Activated T-cell treated with anti-CD3 and anti-CD28 coated beads for 48 hours (primary cell): ENCODE measurements at regions not wholly inside any gene's neighbourhood (a gene's known extent, or its start where the extent isn't known, plus 50 kb on each side); places are given as distances from the start of the nearest gene placed in this dataset.
"Not testable (repeated sequence)": the region's sequence is repeated elsewhere in the genome, so short reads cannot be mapped to it uniquely, and the experiment has no call there.

Experiments used
- DNase-seq: peaks from one replicate; pipeline ENCODE4 v3.0.0-alpha.2; 2020; ENCODE audit warnings: low read depth

DNA sequence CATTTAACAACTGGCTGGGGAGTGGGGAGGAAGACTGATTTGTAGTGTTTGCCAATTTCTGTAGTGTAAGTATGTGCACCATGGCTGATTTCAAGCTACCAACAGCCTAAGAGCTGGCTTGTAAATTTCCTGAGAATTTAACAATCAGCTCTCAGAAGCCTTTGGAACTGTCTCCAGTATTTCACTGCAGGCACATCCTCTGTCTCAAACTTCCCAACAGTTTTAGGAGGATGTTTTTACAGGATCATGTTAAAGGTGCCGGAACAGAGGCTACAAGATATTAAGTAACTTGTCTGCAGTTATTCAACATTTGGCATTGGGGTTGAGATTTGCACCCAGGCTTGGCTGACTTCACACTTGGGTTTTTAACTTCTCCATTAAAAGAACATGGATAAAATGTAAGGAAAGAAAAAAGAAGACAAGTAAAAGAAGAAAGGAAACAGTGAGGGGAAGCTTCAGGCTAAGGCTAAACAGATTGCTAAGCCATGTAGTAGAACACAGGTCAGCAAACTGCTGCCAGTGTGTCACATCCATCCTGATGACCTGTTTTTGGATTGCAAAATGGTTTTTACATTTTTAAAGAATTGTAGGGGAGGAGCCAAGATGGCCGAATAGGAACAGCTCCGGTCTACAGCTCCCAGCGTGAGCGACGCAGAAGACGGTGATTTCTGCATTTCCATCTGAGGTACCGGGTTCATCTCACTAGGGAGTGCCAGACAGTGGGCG, 204.8 kb upstream of the SESN3 start:
- no peak for DNase-seq

GRCh38 chr11:95435192-95435591, 204.2 kb upstream of the SESN3 start:
- DNase-seq: no peak

DNA sequence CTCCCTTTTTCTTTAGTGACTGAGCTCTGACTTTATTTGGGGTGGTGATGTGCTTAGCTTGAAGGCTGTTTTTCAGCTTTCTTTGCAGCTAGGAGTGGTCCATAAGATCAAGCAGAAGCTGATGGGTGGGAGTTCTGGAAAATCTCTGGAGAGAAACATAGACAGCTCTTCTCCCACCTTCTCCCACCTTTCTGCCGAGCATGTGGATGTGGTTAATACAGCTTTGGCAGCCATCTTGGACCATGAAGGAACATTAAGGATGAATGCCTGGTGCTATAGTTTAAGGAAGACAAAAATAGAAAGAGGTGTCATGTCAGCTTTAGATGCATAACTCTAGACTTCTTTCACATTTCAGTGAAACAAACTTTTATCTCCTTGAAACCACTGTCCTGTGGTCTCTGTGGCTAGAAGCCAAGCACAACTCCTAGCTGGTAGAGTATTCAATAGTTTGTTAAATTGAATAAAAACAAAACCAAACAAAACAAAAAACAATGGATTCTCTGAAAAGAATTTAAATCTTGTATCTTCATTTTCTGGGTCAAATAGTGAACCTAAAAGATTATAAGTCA, 203.6 kb upstream of the SESN3 start:
- no peak for DNase-seq

DNA sequence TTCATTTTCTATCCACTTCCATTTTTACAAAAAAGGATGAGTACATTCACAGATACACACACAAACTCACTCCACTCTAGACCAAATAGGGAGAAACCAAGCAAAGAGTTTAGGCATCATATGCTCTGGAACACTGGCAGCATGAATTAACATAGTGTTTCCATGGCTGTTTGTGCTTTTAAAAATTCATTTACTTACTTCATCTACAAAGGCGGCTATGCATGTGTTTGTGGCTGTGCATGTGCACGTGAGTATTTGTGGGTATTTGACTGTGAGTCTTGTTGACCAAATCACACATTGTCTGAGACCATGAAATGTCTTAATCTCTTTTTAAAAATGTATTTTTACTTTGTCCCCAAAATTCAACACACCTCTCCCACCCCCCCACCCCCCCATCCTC, 203.0 kb upstream of the SESN3 start:
- no peak for DNase-seq

DNA sequence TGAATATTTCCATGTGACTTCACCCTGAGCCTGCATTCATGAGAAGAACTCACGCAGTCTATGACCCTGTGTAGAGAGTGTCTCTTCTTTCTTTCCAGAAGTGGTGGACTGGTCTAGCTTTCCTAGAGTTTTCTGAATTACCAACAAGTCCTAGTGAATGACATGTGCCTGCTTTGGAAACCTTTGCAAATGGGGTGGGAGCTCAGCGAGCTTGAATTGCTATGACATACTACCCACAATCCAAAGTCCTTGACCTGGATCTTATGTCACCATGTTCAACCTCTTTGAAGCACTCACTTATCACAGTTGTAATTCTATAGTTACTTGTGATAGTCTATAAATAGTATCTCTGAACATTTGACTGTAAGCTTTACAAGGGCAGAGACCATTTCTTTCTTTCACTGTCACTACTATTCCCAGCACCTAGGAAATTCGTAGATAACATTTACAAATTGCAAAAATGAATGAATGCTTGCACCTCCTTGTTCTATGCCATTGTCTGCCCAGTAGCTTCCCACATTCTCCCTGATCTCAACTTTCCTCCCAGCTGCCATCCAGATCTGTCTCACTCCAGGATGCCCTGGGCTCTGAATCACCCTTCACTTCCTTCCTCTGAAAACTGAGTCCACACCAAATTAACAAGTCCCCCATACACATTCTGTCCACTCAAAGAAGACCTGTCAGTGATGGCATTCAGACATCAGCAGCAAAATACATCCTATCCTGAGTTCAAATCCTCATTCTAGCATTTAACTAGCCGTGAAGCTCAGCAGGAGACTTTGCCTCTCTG, 201.9 kb upstream of the SESN3 start:
- no peak for DNase-seq

DNA sequence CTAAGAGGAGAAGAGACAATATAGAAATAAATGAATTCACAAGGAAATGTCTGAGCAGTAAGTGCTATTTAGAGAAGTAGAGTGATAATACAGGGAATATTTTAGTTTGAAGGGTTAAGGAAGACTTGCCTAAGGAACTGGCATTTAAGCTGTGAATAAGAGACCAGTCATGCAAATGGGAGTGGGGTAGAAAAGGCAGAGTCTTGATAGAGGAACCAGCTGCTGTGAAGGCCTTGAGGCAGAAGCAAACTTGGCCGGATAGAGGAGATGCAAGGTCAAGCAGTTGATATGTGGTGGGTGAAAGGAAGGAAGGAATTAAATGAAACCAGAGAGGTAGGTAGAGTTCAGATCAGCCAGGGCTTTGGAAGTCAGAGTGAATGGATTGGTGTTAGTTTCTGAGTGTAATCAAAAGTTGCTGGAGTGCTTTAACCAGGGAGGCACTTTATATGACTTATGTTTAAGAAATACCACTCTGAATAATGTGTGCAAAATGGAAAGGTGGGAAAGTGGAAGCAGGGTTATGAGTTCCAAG, 198.4 kb upstream of the SESN3 start:
- no peak for DNase-seq

GRCh38 chr11:95426823-95427462, 195.9 kb upstream of the SESN3 start:
- no peak for DNase-seq

DNA sequence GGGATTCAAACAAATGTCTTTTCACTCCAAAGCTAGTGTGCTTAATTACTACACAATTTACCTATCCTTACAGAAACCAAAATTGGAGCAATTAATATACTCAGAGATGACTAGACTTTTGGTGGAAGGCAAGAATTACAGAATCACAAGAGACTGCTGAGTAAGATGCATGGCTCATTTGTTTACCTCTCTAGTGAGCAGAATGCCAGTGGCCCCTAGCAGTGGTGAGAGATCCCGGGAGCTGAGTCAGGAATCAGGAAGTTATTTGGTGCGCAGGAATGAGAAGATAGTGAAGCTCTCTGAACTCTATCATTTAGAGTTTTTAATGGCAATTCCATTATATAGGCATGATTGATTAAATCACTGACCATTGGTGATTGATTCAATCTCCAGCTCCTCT, 188.9 kb upstream of the SESN3 start:
- no peak for DNase-seq

DNA sequence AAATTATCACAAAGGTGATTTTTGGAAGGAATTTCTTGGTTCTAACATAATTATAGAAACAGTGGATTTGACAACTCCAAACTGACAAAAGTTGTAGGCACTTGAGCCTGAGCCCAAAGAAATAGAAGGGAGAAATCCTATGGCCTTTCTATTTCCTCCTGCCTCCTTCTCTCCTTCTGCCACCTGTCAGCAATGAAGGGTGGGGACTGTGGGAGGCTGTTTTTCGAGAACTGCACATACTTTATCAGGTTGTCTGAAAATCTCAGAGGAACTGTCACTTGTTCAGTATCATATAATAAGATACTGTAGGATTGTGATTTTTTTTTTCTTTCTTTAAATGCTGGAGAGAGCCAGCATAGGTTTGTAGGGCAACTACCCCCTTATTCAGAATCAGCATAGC, 187.9 kb upstream of the SESN3 start:
- no peak for DNase-seq

DNA sequence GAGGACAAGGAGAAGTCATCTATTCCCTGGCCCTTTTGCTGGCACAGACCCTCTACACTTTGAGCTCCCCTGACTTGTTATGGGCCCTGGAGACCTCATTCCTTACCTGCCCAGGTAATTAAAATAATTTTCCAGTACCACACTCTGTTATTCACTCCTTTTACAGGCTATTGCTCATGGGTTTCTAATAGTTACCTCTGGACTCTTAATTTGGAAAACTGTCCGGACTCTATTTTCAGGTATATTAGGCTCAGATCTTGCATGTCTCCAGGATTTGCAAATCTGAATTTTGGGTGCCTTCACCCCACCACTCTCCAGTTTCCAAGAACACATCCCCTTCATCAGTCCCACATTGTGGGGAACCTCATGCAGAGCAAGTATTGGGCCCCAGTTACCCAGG, 186.8 kb upstream of the SESN3 start:
- no peak for DNase-seq

- no peak for DNase-seq
Measured at GRCh38 chr11:95415837-95416304, 184.9 kb upstream of the SESN3 start.

DNA sequence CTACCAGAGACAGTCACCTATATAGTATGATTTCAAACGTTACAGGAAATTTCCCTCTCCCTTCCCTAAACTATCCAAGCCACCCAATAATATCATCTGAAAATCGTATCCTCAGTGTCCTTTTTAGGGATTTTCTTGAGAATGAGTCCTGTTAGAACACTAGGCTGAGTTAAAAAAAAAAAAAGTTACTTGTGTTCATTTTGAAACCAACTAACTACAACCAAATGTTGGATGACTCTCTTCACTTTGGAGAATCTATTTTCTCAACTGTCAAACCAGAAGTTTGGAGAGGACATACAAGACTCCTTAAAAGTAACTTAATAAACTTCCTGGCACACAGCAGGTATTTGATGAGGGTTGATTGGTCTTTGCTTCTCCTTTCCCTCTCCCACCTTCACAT, 183.2 kb upstream of the SESN3 start:
- no peak for DNase-seq

DNA sequence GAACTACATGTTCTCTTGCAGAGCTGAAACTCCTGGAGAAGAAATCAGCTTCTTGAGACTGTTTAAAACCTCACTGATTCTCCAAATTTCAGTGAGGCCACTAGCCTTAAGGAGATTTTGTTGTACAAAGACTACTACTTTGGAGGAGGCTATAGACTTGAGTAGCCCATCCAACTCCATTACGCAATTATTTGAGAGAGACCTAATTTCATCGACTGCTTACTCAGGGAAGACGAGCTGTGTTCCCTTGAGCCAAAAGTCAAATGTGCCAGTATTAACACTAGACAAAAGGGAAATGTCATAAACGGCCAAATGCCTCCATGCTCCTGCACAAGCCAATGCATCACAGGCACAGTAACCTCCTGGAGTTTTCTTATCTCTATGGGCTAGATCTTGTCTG, 182.8 kb upstream of the SESN3 start:
- no peak for DNase-seq

DNA sequence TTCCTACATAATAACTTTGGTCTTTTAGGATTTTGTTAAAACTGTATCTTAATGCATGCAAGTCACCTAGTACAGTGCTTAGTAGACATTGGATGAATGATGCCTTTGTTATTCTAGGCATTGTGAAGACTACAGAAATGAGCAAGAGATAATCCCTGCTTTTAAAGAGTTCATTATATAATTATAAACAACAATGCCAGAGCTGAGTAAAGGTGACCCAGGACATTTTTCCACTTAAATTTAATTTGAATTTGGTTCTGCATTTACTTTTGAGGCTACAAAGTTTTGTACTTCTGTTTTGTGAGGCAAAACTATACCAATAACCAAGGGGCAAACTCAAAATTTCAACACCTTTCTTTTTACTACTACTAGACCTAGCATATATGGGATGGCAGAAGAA, 182.0 kb upstream of the SESN3 start:
- DNase-seq: no peak

DNA sequence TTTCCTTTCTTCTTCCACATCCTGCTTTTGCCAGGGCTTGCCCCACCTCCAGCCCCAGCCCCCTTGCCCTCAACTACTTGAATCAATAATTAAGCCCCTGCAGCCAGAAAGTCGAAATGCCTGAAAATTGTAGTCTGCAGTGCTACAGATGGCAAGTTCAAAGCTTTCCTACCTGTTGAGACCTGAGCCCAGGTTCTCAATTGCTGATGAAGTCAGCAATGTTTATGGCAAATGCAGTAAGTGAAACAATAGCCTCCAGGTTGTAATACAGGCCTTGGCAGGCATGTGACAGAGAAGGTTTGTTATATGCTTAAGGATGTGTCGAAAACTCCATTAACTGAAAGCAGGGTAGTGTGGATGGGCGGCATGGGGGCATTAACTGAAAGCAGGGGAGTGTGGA, 181.1 kb upstream of the SESN3 start:
- DNase-seq: no peak

- not testable (repeated sequence) for DNase-seq
Measured at GRCh38 chr11:95410707-95411106, 179.7 kb upstream of the SESN3 start.

DNA sequence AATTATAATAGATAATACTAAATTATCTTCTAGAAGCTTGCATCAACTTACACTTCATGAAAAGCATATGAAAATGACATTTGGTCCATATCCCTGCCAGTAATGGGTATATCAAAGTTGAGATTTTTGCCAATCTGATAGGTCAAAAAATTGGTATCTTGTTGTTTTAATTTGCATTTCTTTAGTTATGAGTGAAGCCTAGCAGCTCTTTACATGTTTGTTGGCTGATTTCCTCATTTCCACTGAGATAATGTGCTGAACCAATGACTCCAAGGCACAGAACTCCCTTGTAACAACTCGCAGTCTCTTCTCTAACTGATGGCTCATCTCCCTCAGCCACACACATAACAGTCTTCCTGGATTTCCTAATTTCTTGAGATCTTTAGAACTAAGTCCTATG, 175.3 kb upstream of the SESN3 start:
- no peak for DNase-seq

DNA sequence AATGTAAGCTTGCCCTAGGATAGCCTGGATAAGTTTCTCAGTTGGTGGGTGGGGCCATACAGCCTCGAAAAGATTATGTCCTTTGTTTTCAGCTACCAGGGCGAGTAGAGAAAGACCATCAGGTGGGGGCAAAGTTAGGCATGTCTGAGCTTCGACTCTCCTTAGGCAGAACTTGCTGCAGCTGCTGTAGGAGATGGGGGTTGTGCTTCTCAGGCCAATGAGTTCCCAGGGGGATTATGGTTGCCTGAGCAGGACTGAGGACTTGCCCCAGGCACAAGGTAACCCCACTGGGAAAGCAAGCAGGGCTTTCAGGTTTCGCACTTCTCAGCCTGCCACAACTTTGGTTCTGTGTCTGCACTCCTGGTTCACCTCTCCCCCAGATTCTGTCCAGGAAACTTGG, 173.4 kb upstream of the SESN3 start:
- no peak for DNase-seq

GRCh38 chr11:95398437-95399112, 167.6 kb upstream of the SESN3 start:
- DNase-seq: no peak

- DNase-seq: no peak
Measured at GRCh38 chr11:95392644-95393043, 161.6 kb upstream of the SESN3 start.

DNA sequence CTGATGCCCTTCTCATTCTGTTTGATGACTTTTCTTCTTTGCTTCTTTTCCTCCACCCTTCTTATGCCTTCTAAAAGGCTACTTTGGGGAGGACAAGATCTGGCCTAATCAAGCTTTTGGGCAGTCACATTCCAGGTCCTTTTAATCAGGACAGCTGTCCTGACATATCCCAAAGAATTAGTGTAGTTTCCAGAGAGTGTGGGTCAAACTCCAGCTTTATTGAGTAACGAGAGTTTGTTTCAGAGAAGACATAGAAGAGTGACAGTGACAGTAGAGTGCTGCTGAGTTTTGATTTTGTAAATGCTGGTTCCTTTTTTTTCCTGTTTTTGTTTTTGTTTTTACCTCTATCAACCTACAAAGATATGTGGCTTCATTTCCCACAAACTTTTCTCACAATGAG, 158.4 kb upstream of the SESN3 start:
- DNase-seq: no peak

- no peak for DNase-seq
Measured at GRCh38 chr11:95388086-95388485, 157.1 kb upstream of the SESN3 start.
